HCT116 (cell line): ENCODE measurements at regions not wholly inside any gene's neighbourhood (a gene's known extent, or its start where the extent isn't known, plus 50 kb on each side); places are given as distances from the start of the nearest gene placed in this dataset.

Source experiments
- ATAC-seq: fragments of 200-7000 bp; cut with Tn5 transposase; 2 replicates; pipeline ENCODE4 v1.9.1; 2020; ENCODE audit warnings: mild to moderate bottlenecking, moderate library complexity
- BruUV-seq: library from RNA; stranded (reverse); fragments of 400-500 nt; replicated peaks from 2 replicates; lab custom pipeline; 2021; lab: Mats Ljungman, UMichigan
- CTCF ChIA-PET: fragments of 300-600 bp; sonication (Branson Sonifier 250); formaldehyde crosslinking; loops from one replicate; lab custom pipeline; 2021; ENCODE audit warnings: antibody characterized with exemption; lab: Charles Lee
- POLR2A ChIA-PET: fragments of 300-600, 350-600 bp; sonication (Branson Sonifier 250); formaldehyde crosslinking; loops from one replicate; lab custom pipeline; 2021; ENCODE audit warnings: antibody characterized with exemption; lab: Charles Lee
- RAD21 ChIA-PET, 2 experiments: fragments of 300-600 bp; sonication (Branson Sonifier 250); formaldehyde crosslinking; loops; one replicate each; lab custom pipeline; 2023; ENCODE audit warnings: low total read pairs in 2 of 2; ENCODE audit not compliant: uncharacterized antibody in 2 of 2, unreplicated experiment in 2 of 2, low non-redundant PET in 1 of 2; lab: Charles Lee
- DNase-seq: peaks from one replicate; pipeline ENCODE4 v3.0.0-alpha.2; 2010; ENCODE audit warnings: low read depth, low spot score
- H2AFZ ChIP-seq: fragments of 200-600 bp; shearing (Covaris generic), sonication (generic); 2 replicates; pipeline ENCODE4 v1.6.1; 2017; ENCODE audit warnings: low read depth, mixed run types, mixed read lengths, antibody characterized with exemption, low read length; ENCODE audit not compliant: poor library complexity, severe bottlenecking
- H3K27ac ChIP-seq: 2 replicates; pipeline ENCODE4 v1.5.1; 2012; ENCODE audit warnings: low read depth, low read length
- H3K27me3 ChIP-seq: fragments of 200-600 bp; sonication (generic); 2 replicates; pipeline ENCODE4 v1.6.1; 2016; ENCODE audit warnings: mixed run types, low read length, mixed read lengths; ENCODE audit not compliant: insufficient read depth
- H3K36me3 ChIP-seq, 2 experiments: fragments of 200-500 bp in 1 of 2; fragments of 200-600 bp in 1 of 2; sonication (Bioruptor generic) in 1 of 2; sonication (generic) in 1 of 2; 2 replicates each; pipeline versions ENCODE4 v1.5.1 to v1.6.1; 2014 to 2016; ENCODE audit warnings: low read length in 2 of 2, inconsistent platforms in 1 of 2, mixed read lengths in 1 of 2, mixed run types in 1 of 2; ENCODE audit not compliant: insufficient read depth in 2 of 2, control insufficient read depth in 1 of 2
- H3K4me1 ChIP-seq, 2 experiments: fragments of 200-600 bp in 1 of 2; sonication (generic) in 1 of 2; 2 replicates each; pipeline versions ENCODE4 v1.5.1 to v1.6.1; 2012 to 2017; ENCODE audit warnings: low read length in 2 of 2, inconsistent platforms in 1 of 2, mild to moderate bottlenecking in 1 of 2, mixed read lengths in 1 of 2, mixed run types in 1 of 2, moderate library complexity in 1 of 2; ENCODE audit not compliant: insufficient read depth in 2 of 2, control insufficient read depth in 1 of 2
- H3K4me2 ChIP-seq: fragments of 200-600 bp; sonication (generic); 2 replicates; pipeline ENCODE4 v1.6.1; 2017; ENCODE audit warnings: mixed run types, low read length, mixed read lengths
- H3K4me3 ChIP-seq, 2 experiments: fragments of 200-600 bp in 1 of 2; sonication (generic) in 1 of 2; replicated peaks in 1 of 2; 2 replicates each; pipeline ENCODE4 v1.5.1; 2011 to 2016; ENCODE audit warnings: low read length in 2 of 2, control low read depth in 1 of 2, low read depth in 1 of 2, mild to moderate bottlenecking in 1 of 2, mixed read lengths in 1 of 2, mixed run types in 1 of 2
- H3K79me2 ChIP-seq: fragments of 200-600 bp; sonication (generic); 2 replicates; pipeline ENCODE4 v1.6.1; 2017; ENCODE audit warnings: mild to moderate bottlenecking, mixed run types, low read length, moderate library complexity, mixed read lengths; ENCODE audit not compliant: insufficient read depth
- H3K9ac ChIP-seq: fragments of 200-600 bp; sonication (generic); 2 replicates; pipeline ENCODE4 v1.6.1; 2016; ENCODE audit warnings: low read length, mixed read lengths
- H3K9me2 ChIP-seq: fragments of 200-600 bp; sonication (generic), shearing (Covaris generic); 2 replicates; pipeline ENCODE4 v1.6.1; 2017; ENCODE audit warnings: mixed run types, mild to moderate bottlenecking, moderate library complexity; ENCODE audit not compliant: insufficient read depth
- H3K9me3 ChIP-seq, 2 experiments: fragments of 200-500 bp in 1 of 2; fragments of 200-600 bp in 1 of 2; sonication (Bioruptor generic) in 1 of 2; sonication (generic) in 1 of 2; 2 replicates each; pipeline ENCODE4 v1.6.1; 2014 to 2017; ENCODE audit warnings: low read length in 2 of 2, mixed read lengths in 2 of 2, inconsistent platforms in 1 of 2, low read depth in 1 of 2, mild to moderate bottlenecking in 1 of 2, mixed run types in 1 of 2, moderate library complexity in 1 of 2; ENCODE audit not compliant: control insufficient read depth in 1 of 2, insufficient read depth in 1 of 2
- H4K20me1 ChIP-seq: fragments of 200-600 bp; sonication (generic), shearing (Covaris generic); 2 replicates; pipeline ENCODE4 v1.6.1; 2017; ENCODE audit warnings: mixed run types, mild to moderate bottlenecking, moderate library complexity; ENCODE audit not compliant: insufficient read depth
- EZH2 ChIP-seq: fragments of 200-600 bp; sonication (generic); IDR thresholded peaks from 2 replicates; pipeline ENCODE4 v1.6.1; 2017; ENCODE audit warnings: antibody characterized with exemption, mixed run types
- EZH2phosphoT487 ChIP-seq: fragments of 200-600 bp; IDR thresholded peaks from 2 replicates; pipeline ENCODE4 v1.6.1; 2018; ENCODE audit warnings: antibody characterized with exemption, borderline replicate concordance
- POLR2A ChIP-seq: IDR thresholded peaks from 2 replicates; pipeline ENCODE4 v1.7.0; 2011; ENCODE audit warnings: borderline replicate concordance; ENCODE audit not compliant: insufficient read depth, insufficient read length; ENCODE audit errors: extremely low read depth
- POLR2AphosphoS5 ChIP-seq: IDR thresholded peaks from 2 replicates; pipeline ENCODE4 v1.6.1; 2011; ENCODE audit warnings: mild to moderate bottlenecking, low read depth, low read length, moderate library complexity
- SP1 ChIP-seq: IDR thresholded peaks from 2 replicates; pipeline ENCODE4 v1.6.1; 2012; ENCODE audit warnings: low read depth
- SRF ChIP-seq: IDR thresholded peaks from 2 replicates; pipeline ENCODE4 v1.6.1; 2012; ENCODE audit warnings: low read depth
- ZNF274 ChIP-seq: fragments of 200-500 bp; sonication (Bioruptor generic); IDR thresholded peaks from 2 replicates; pipeline ENCODE4 v1.6.1; 2014; ENCODE audit warnings: mild to moderate bottlenecking, low read depth, low read length, inconsistent platforms
- intact Hi-C: fragments of 100-400 bp; cut with micrococcal nuclease; formaldehyde crosslinking; loops from 2 replicates; pipeline ENCODE4 v1.10.0; 2022
- TF ChIP-seq, protein P1 (sequence below): IDR thresholded peaks from 2 replicates; pipeline ENCODE4 v1.6.1; 2012
- TF ChIP-seq, protein P2 (sequence below): IDR thresholded peaks from 2 replicates; pipeline ENCODE4 v1.6.1; 2012

DNA sequence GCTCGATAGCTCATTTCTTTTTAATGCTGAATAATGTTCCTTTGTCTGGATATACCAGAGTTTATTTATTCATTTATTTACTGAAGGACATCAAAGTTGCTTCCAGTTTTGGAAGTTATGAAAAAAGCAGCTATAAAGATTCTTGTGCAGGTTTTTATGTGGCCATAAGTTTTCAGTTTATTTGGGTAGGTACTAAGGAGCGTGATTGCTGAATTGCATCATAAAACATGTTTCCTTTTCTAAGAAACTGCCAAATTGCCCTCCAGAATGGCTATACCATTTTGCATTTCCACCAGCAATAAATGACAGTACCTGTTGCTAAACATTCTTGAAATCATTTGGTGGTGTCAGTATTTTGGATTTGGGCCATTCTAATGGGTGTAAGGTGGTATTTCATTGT is 1067.7 kb upstream of the SPRY2 start:
- H4K20me1 ChIP-seq, result no peaks in the 10 kb centered on the region
- no peak overlapping the region for H3K4me2 ChIP-seq
- H3K79me2 ChIP-seq, result no peaks in the 10 kb centered on the region
- H3K9me2 ChIP-seq, result no peaks in the 10 kb centered on the region
- intact Hi-C loops, result no loop called here
- H2AFZ ChIP-seq, result no peak overlapping the region
- POLR2A ChIA-PET, result no interaction called here
- no peaks in the 10 kb centered on the region for H3K4me1 ChIP-seq
- CTCF ChIA-PET, result no interaction called here
- no peak for ATAC-seq
- no peaks in the 10 kb centered on the region; a peak in 1 of 4 replicates for H3K9me3 ChIP-seq
- no peak for DNase-seq
- RAD21 ChIA-PET, result no interaction called here
- H3K27me3 ChIP-seq, result no peaks in the 10 kb centered on the region
- no peak overlapping the region for H3K27ac ChIP-seq
- no peaks in the 10 kb centered on the region for H3K36me3 ChIP-seq
- H3K4me3 ChIP-seq, result no peak overlapping the region
- no peak overlapping the region for H3K9ac ChIP-seq
- TF ChIP-seq EZH2, result no peak
- TF ChIP-seq, protein P1, sequence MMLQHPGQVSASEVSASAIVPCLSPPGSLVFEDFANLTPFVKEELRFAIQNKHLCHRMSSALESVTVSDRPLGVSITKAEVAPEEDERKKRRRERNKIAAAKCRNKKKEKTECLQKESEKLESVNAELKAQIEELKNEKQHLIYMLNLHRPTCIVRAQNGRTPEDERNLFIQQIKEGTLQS, result no peak
- no peak for TF ChIP-seq ZNF274
- TF ChIP-seq POLR2A, result no peak
- no peak for TF ChIP-seq SP1
- no peak for TF ChIP-seq SRF
- BruUV-seq, result no TSS peak

DNA sequence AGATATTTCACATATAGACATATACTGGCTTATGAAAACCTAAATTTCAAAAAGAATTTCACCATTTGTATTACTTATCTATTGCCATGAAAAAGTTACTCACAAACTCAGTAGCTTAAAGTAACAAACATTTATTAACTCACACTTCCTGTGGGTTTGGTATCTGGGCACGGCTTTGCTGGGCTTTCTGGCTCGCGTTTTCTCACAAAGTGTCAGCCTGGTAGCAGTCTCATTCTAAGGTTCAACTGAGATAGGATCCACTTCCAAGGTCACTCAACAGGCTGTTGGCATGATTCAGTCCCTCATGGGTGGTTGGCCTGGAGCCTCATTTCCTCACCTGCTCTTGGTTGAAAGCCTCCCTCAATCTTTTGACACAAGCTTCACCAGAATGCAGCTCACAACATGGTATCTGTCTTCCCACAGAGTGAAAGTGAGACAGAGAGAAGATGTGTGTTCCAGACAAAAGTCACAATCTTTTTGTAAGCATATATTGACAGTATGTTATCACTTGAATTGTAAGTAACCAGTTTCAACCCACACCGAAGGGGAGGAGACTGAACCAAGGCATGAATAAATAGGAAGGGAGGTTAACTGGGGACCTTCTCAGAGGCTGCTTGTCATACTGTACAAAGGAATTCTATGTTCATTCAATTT is 1065.8 kb upstream of the SPRY2 start:
- Histone ChIP-seq H3K9ac (no peak overlapping the region), H3K79me2 (no peaks in the 10 kb centered on the region), H3K9me3 (no peaks in the 10 kb centered on the region; a peak in 1 of 4 replicates), H2AFZ (no peak overlapping the region), H3K4me2 (no peak overlapping the region), H3K4me3 (no peak overlapping the region), H4K20me1 (no peaks in the 10 kb centered on the region), H3K4me1 (no peaks in the 10 kb centered on the region), H3K27ac (no peak overlapping the region)
- ATAC-seq, result no peak
- CTCF ChIA-PET, result no interaction called here
- TF ChIP-seq ZNF274, result no peak
- no peak for TF ChIP-seq EZH2phosphoT487
- TF ChIP-seq, protein P2, sequence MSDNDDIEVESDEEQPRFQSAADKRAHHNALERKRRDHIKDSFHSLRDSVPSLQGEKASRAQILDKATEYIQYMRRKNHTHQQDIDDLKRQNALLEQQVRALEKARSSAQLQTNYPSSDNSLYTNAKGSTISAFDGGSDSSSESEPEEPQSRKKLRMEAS, result no peak
- TF ChIP-seq POLR2AphosphoS5, result no peak
- TF ChIP-seq, all 23 proteins: peak for 0
- ChIA-PET POLR2A (no interaction called here), RAD21 (no interaction called here)
- intact Hi-C loops, result no loop called here
- no TSS peak for BruUV-seq
- H3K36me3 ChIP-seq, result no peaks in the 10 kb centered on the region
- DNase-seq, result no peak
- no peaks in the 10 kb centered on the region for H3K27me3 ChIP-seq
- no peaks in the 10 kb centered on the region for H3K9me2 ChIP-seq
